Endodermal cell (in vitro differentiated cells): ENCODE measurements at regions not wholly inside any gene's neighbourhood (a gene's known extent, or its start where the extent isn't known, plus 50 kb on each side); places are given as distances from the start of the nearest gene placed in this dataset.

Source experiments
- DNase-seq: peaks from one replicate; pipeline ENCODE4 v3.0.0-alpha.2; 2017
- H3K27ac ChIP-seq: 2 replicates; pipeline ENCODE4 v1.5.1; 2013; ENCODE audit warnings: mild to moderate bottlenecking, low read depth, low read length, moderate library complexity
- H3K27me3 ChIP-seq: 2 replicates; pipeline ENCODE4 v1.6.1; 2013; ENCODE audit warnings: mild to moderate bottlenecking, low read length, moderate library complexity; ENCODE audit not compliant: insufficient read depth, control insufficient read depth, poor library complexity, severe bottlenecking
- H3K36me3 ChIP-seq: 2 replicates; pipeline ENCODE4 v1.7.0; 2013; ENCODE audit warnings: mild to moderate bottlenecking, low read length, moderate library complexity; ENCODE audit not compliant: control insufficient read depth, insufficient read depth
- H3K4me1 ChIP-seq: one replicate; pipeline ENCODE4 v1.7.0; 2013; ENCODE audit warnings: low read length; ENCODE audit not compliant: control insufficient read depth, insufficient read depth
- H3K4me3 ChIP-seq: 2 replicates; pipeline ENCODE4 v1.5.1; 2013; ENCODE audit warnings: mild to moderate bottlenecking, low read length, moderate library complexity
- H3K9ac ChIP-seq: 2 replicates; pipeline ENCODE4 v1.6.1; 2013; ENCODE audit warnings: mild to moderate bottlenecking, low read length, moderate library complexity; ENCODE audit not compliant: poor library complexity, severe bottlenecking; ENCODE audit errors: extremely low read depth
- H3K9me3 ChIP-seq: 2 replicates; pipeline ENCODE4 v1.6.1; 2013; ENCODE audit warnings: mild to moderate bottlenecking, low read length, moderate library complexity; ENCODE audit not compliant: control insufficient read depth
- H3K27ac Mint-ChIP-seq: 2 replicates; pipeline ENCODE4 v1.8.0; 2020; ENCODE audit warnings: mixed read lengths
- H3K27me3 Mint-ChIP-seq: 2 replicates; pipeline ENCODE4 v1.8.0; 2021; ENCODE audit warnings: mild to moderate bottlenecking, mixed read lengths; ENCODE audit not compliant: insufficient read depth
- H3K36me3 Mint-ChIP-seq: 2 replicates; pipeline ENCODE4 v1.8.0; 2020; ENCODE audit warnings: low read depth, mixed read lengths
- H3K4me1 Mint-ChIP-seq: 2 replicates; pipeline ENCODE4 v1.8.0; 2020; ENCODE audit warnings: mixed read lengths
- H3K4me3 Mint-ChIP-seq: 2 replicates; pipeline ENCODE4 v1.8.0; 2020; ENCODE audit warnings: mild to moderate bottlenecking, moderate library complexity, mixed read lengths
- H3K9me3 Mint-ChIP-seq: 2 replicates; pipeline ENCODE4 v1.8.0; 2020; ENCODE audit warnings: mild to moderate bottlenecking, mixed read lengths
- WGBS, 2 experiments: methylation state at CpG; one replicate each; pipeline versions ENCODE4 v1.1.5 to v1.1.7; 2013; ENCODE audit warnings: missing lambda C conversion rate in 2 of 2, mixed read lengths in 1 of 2; ENCODE audit not compliant: insufficient coverage in 1 of 2, insufficient read length in 1 of 2; 5-methylcytosine and 5-hydroxymethylcytosine counted together
- TF ChIP-seq, protein P1 (sequence below): fragments of 200-600 bp; sonication (generic); conservative IDR thresholded peaks from 2 replicates; pipeline ENCODE4 v1.5.0; 2021; ENCODE audit warnings: antibody characterized with exemption, mild to moderate bottlenecking

DNA sequence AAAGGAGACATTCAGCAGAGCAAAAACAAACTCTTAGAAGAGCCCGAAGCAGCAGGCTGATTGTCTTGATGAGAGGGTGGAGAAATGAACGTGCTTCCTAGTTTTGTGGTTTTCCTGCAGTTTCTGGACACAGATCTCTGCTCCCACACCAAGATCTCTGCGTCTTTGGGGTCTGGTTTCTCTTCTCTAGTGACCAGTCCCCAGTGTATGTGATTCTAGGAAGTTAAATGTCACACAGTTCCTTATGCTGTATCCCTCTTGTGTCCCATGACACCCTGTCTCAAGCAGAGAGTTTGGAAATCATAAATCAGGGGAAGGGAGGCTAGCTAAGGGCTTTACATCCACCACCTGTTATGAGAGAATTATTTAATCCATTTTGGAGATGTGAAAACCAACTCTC, 55.4 kb upstream of the KLF14 start:
- WGBS, 2 experiments, result 86 to 100% methylated on average over 2 to 3 of the region's 3 CpGs
- Mint-ChIP-seq H3K9me3 (no peaks in the 10 kb centered on the region), H3K27ac (no peak overlapping the region), H3K4me1 (no peaks in the 10 kb centered on the region), H3K4me3 (no peak overlapping the region), H3K36me3 (no peaks in the 10 kb centered on the region), H3K27me3 (no peaks in the 10 kb centered on the region)
- TF ChIP-seq, protein P1, sequence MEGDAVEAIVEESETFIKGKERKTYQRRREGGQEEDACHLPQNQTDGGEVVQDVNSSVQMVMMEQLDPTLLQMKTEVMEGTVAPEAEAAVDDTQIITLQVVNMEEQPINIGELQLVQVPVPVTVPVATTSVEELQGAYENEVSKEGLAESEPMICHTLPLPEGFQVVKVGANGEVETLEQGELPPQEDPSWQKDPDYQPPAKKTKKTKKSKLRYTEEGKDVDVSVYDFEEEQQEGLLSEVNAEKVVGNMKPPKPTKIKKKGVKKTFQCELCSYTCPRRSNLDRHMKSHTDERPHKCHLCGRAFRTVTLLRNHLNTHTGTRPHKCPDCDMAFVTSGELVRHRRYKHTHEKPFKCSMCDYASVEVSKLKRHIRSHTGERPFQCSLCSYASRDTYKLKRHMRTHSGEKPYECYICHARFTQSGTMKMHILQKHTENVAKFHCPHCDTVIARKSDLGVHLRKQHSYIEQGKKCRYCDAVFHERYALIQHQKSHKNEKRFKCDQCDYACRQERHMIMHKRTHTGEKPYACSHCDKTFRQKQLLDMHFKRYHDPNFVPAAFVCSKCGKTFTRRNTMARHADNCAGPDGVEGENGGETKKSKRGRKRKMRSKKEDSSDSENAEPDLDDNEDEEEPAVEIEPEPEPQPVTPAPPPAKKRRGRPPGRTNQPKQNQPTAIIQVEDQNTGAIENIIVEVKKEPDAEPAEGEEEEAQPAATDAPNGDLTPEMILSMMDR, result no peak
- no peak for DNase-seq
- no peak overlapping the region for H3K9ac ChIP-seq
- H3K27me3 ChIP-seq, result no peaks in the 10 kb centered on the region
- H3K36me3 ChIP-seq, result no peaks in the 10 kb centered on the region
- no peak overlapping the region for H3K27ac ChIP-seq
- H3K4me3 ChIP-seq, result no peak overlapping the region
- H3K4me1 ChIP-seq, result no peaks in the 10 kb centered on the region
- H3K9me3 ChIP-seq, result no peaks in the 10 kb centered on the region

DNA sequence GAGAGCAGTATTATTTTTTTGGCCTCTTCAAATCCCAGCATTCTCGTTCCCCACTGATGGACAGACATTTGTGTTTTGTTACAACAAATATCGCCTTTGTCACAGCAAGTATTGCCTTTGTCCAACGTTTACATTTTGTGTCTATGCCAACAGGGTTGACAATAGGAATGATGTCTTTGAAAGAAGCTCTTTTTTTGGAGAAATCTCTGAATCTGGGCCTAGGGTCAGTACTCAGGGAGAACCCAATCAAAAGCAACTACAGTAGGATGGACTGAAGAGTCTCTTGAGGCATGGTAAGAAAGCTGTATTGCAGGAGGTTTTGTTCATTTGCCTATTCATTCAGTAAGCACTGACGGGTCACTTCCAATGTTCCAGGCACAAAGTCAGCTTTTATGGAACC, 57.7 kb upstream of the KLF14 start:
- DNase-seq, result no peak
- Histone ChIP-seq H3K9ac (no peak overlapping the region), H3K4me3 (no peak overlapping the region), H3K4me1 (no peaks in the 10 kb centered on the region), H3K9me3 (no peaks in the 10 kb centered on the region), H3K36me3 (no peaks in the 10 kb centered on the region), H3K27me3 (no peaks in the 10 kb centered on the region), H3K27ac (no peak overlapping the region)
- Mint-ChIP-seq H3K4me3 (no peak overlapping the region), H3K4me1 (peaks cover 7% of the 10 kb centered on the region), H3K9me3 (no peaks in the 10 kb centered on the region), H3K36me3 (no peaks in the 10 kb centered on the region), H3K27ac (no peak overlapping the region), H3K27me3 (no peaks in the 10 kb centered on the region)
- 89 to 92% methylated on average over 4 of the region's 4 CpGs for WGBS, 2 experiments
- TF ChIP-seq, protein P1, result no peak

DNA sequence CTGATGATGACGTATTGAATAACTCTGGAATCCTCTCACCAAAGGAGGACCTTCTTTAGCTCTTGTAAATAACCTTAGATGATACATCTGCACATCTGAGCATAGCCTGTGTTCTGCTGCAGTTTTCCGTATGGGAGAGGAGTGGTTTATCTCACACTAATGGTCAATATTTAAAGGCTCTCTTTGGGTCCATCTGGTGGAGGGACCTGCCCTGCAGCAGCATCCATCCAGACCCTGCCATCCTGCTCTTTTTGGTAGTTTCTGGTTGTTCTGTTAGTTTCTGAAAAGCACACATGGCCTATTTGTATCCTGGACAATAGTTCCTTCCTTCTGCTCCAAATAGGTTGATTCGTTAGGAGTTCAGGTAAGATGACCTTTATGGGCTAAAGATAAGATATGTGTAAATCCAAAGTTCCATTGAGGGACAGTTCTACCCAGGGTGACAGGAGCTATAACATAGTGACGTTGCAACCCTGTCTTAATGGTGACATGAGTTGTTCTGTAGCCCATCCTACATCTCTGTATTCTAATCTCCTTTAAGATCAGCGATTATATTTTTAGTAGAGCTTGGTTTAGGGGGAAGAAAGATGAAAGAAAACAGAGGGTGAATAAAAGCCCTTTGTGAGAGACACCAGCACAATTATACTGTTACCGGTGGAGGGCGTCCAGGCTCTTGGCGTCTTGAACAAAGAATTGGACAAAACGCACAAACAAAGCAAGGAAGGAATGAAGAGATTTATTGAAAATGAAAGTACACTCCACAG, 60.0 kb upstream of the KLF14 start:
- no peak overlapping the region for H3K27ac Mint-ChIP-seq
- H3K9me3 Mint-ChIP-seq, result peaks cover 5% of the 10 kb centered on the region
- H3K36me3 Mint-ChIP-seq, result no peaks in the 10 kb centered on the region
- H3K4me3 ChIP-seq, result no peak overlapping the region
- peaks cover 7% of the 10 kb centered on the region for H3K4me1 Mint-ChIP-seq
- H3K4me1 ChIP-seq, result no peaks in the 10 kb centered on the region
- no peak for DNase-seq
- H3K9me3 ChIP-seq, result no peaks in the 10 kb centered on the region
- peaks cover 3% of the 10 kb centered on the region for H3K27me3 Mint-ChIP-seq
- no peak overlapping the region for H3K9ac ChIP-seq
- H3K4me3 Mint-ChIP-seq, result no peak overlapping the region
- H3K27ac ChIP-seq, result no peak overlapping the region
- TF ChIP-seq, protein P1, result peak; percentile 63
- 85 to 91% methylated on average over 4 to 9 of the region's 9 CpGs for WGBS, 2 experiments
- H3K27me3 ChIP-seq, result no peaks in the 10 kb centered on the region
- H3K36me3 ChIP-seq, result no peaks in the 10 kb centered on the region
